Liver (tissue), 8 donors: ENCODE measurements at regions not wholly inside any gene's neighbourhood (a gene's known extent, or its start where the extent isn't known, plus 50 kb on each side); places are given as distances from the start of the nearest gene placed in this dataset.

ENCODE experiments used
- DNase-seq: peaks from one replicate; pipeline ENCODE4 v3.0.0-alpha.2; 2017; ENCODE audit warnings: low spot score
- H3K27ac ChIP-seq, 2 donors: one replicate each; pipeline ENCODE4 v1.7.0; 2013; ENCODE audit warnings: inconsistent platforms in 2 of 2, low read length in 2 of 2, control low read depth in 1 of 2, low read depth in 1 of 2, mild to moderate bottlenecking in 1 of 2
- H3K27me3 ChIP-seq, 4 donors: one replicate each; pipeline versions ENCODE4 v1.6.1 to v1.7.0; 2013; ENCODE audit warnings: low read length in 3 of 4, inconsistent platforms in 1 of 4, mild to moderate bottlenecking in 1 of 4, moderate library complexity in 1 of 4; ENCODE audit not compliant: control insufficient read depth in 4 of 4, insufficient read depth in 4 of 4
- H3K36me3 ChIP-seq, 4 donors: one replicate each; pipeline versions ENCODE4 v1.6.1 to v1.7.0; 2013; ENCODE audit warnings: low read length in 3 of 4, mild to moderate bottlenecking in 3 of 4, low read depth in 1 of 4, moderate library complexity in 1 of 4; ENCODE audit not compliant: control insufficient read depth in 4 of 4, insufficient read depth in 3 of 4
- H3K4me1 ChIP-seq, 4 donors: one replicate each; pipeline versions ENCODE4 v1.6.1 to v1.7.0; 2013; ENCODE audit warnings: low read length in 3 of 4, mild to moderate bottlenecking in 3 of 4, moderate library complexity in 1 of 4; ENCODE audit not compliant: control insufficient read depth in 4 of 4, insufficient read depth in 4 of 4
- H3K4me3 ChIP-seq, 3 donors: one replicate each; pipeline versions ENCODE4 v1.6.1 to v1.7.0; 2013; ENCODE audit warnings: low read length in 3 of 3, control low read depth in 1 of 3, low read depth in 1 of 3, mild to moderate bottlenecking in 1 of 3
- H3K9ac ChIP-seq, 2 donors: one replicate each; pipeline ENCODE4 v1.7.0; 2013; ENCODE audit warnings: low read length in 2 of 2, mild to moderate bottlenecking in 2 of 2, moderate library complexity in 2 of 2, control low read depth in 1 of 2, low read depth in 1 of 2
- H3K9me3 ChIP-seq, 4 donors: one replicate each; pipeline versions ENCODE4 v1.6.1 to v1.7.0; 2013; ENCODE audit warnings: low read length in 3 of 4; ENCODE audit not compliant: control insufficient read depth in 4 of 4
- EGR1 ChIP-seq, 2 donors: IDR thresholded peaks; 2 replicates each; pipeline ENCODE4 v1.6.1; 2016 to 2018; ENCODE audit warnings: antibody characterized with exemption in 2 of 2, low read depth in 2 of 2
- FOXA1 ChIP-seq: IDR thresholded peaks from 2 replicates; pipeline ENCODE4 v1.6.1; 2016; ENCODE audit warnings: antibody characterized with exemption
- GABPA ChIP-seq, 2 donors: IDR thresholded peaks in 1 of 2; conservative IDR thresholded peaks in 1 of 2; 2 replicates each; pipeline ENCODE4 v1.6.1; 2016; ENCODE audit warnings: antibody characterized with exemption in 2 of 2, mild to moderate bottlenecking in 1 of 2, moderate library complexity in 1 of 2
- HNF4A ChIP-seq, 2 donors: conservative IDR thresholded peaks; 2 replicates each; pipeline ENCODE4 v1.6.1; 2016; ENCODE audit warnings: antibody characterized with exemption in 2 of 2, mild to moderate bottlenecking in 2 of 2
- HNF4G ChIP-seq: IDR thresholded peaks from 2 replicates; pipeline ENCODE4 v1.6.1; 2016; ENCODE audit warnings: antibody characterized with exemption
- JUND ChIP-seq, 2 donors: IDR thresholded peaks; 2 replicates each; pipeline ENCODE4 v1.6.1; 2016; ENCODE audit warnings: antibody characterized with exemption in 2 of 2
- NR2F2 ChIP-seq: IDR thresholded peaks from 2 replicates; pipeline ENCODE4 v1.6.1; 2016; ENCODE audit warnings: antibody characterized with exemption
- RAD21 ChIP-seq, 2 donors: IDR thresholded peaks; 2 replicates each; pipeline ENCODE4 v1.6.1; 2016; ENCODE audit warnings: antibody characterized with exemption in 2 of 2, mild to moderate bottlenecking in 2 of 2
- RXRA ChIP-seq, 2 donors: IDR thresholded peaks; 2 replicates each; pipeline ENCODE4 v1.6.1; 2017 to 2018; ENCODE audit warnings: antibody characterized with exemption in 2 of 2, mild to moderate bottlenecking in 1 of 2
- SP1 ChIP-seq: IDR thresholded peaks from 2 replicates; pipeline ENCODE4 v1.6.1; 2018; ENCODE audit warnings: antibody characterized with exemption, mild to moderate bottlenecking
- TAF1 ChIP-seq: conservative IDR thresholded peaks from 2 replicates; pipeline ENCODE4 v1.6.1; 2016; ENCODE audit warnings: antibody characterized with exemption, mild to moderate bottlenecking
- YY1 ChIP-seq: IDR thresholded peaks from 2 replicates; pipeline ENCODE4 v1.6.1; 2016; ENCODE audit warnings: antibody characterized with exemption, mild to moderate bottlenecking
- WGBS: extraction: QIAGEN DNeasy Blood & Tissue Kit; methylation state at CpG from one replicate; pipeline ENCODE4 v1.1.7; 2013; 5-methylcytosine and 5-hydroxymethylcytosine counted together
- TF ChIP-seq, protein P1 (sequence below): IDR thresholded peaks from 2 replicates; pipeline ENCODE4 v1.6.1; 2016; ENCODE audit warnings: antibody characterized with exemption
- TF ChIP-seq, protein P2 (sequence below): IDR thresholded peaks from 2 replicates; pipeline ENCODE4 v1.6.1; 2016; ENCODE audit warnings: antibody characterized with exemption
- TF ChIP-seq, protein P3 (sequence below): fragments of 150-350 bp; IDR thresholded peaks from 2 replicates; pipeline ENCODE4 v1.5.1; 2017; ENCODE audit warnings: improper control_type of control experiment, low read depth, low read length; ENCODE audit not compliant: missing input control
- TF ChIP-seq, protein P4 (sequence below): IDR thresholded peaks from 2 replicates; pipeline ENCODE4 v1.6.1; 2016; ENCODE audit warnings: antibody characterized with exemption
- donor health status: healthy.
- donor health status: healthy.
- donor health status: healthy.
- donor health status: healthy.
- donor health status: healthy.

DNA sequence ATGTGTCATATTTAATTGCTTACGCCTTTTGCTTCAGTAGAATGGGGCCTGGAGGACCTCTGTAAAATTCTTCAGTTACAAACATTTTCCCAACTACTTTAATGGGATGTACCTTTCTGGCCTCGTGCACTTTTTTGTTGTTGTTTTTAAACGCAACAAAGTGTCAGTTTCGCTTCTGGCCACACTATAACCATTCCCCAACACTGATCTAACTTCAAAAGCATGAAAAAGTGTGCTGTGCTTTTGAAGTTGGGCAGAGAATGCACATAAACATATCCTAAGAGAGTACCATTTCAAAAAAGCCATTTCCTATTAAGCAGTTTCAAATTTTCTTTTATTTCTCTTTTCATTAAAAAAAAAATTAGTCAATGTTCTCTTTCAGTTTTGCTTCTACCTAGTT, 435.8 kb downstream of the CNTN6 start:
- no peaks in the 10 kb centered on the region for H3K36me3 ChIP-seq
- TF ChIP-seq YY1: no peak
- TF ChIP-seq, protein P1, sequence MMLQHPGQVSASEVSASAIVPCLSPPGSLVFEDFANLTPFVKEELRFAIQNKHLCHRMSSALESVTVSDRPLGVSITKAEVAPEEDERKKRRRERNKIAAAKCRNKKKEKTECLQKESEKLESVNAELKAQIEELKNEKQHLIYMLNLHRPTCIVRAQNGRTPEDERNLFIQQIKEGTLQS: no peak
- no peak for TF ChIP-seq FOXA1
- no peak for TF ChIP-seq RXRA (IDR thresholded peaks at IDR 0.05)

DNA sequence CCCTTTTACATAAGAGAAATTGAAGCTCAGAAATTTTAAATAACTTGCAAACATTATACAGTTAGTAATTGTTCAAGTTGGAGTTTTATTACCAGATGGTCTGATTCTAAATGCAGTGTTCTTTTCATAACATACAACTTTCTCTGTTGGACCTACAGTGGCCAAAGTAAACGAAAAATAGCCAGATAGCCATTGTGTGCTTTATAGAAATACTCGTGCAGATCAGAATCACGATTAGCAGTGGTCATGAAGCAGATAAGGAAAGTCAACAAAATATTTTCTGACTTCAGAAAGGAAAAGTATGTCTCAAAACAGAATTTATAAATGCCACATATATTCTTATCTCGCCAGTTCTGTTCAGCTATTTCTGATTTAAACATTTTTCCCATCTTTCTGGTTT, 436.9 kb downstream of the CNTN6 start:
- TF ChIP-seq RAD21 (IDR thresholded peaks at IDR 0.05): no peak
- no peak for TF ChIP-seq YY1
- TF ChIP-seq NR2F2: no peak
- no peak for TF ChIP-seq HNF4G
- TF ChIP-seq JUND (IDR thresholded peaks at IDR 0.05): no peak
- TF ChIP-seq, protein P2, sequence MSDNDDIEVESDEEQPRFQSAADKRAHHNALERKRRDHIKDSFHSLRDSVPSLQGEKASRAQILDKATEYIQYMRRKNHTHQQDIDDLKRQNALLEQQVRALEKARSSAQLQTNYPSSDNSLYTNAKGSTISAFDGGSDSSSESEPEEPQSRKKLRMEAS: no peak
- TF ChIP-seq FOXA1: no peak
- TF ChIP-seq, protein P3, sequence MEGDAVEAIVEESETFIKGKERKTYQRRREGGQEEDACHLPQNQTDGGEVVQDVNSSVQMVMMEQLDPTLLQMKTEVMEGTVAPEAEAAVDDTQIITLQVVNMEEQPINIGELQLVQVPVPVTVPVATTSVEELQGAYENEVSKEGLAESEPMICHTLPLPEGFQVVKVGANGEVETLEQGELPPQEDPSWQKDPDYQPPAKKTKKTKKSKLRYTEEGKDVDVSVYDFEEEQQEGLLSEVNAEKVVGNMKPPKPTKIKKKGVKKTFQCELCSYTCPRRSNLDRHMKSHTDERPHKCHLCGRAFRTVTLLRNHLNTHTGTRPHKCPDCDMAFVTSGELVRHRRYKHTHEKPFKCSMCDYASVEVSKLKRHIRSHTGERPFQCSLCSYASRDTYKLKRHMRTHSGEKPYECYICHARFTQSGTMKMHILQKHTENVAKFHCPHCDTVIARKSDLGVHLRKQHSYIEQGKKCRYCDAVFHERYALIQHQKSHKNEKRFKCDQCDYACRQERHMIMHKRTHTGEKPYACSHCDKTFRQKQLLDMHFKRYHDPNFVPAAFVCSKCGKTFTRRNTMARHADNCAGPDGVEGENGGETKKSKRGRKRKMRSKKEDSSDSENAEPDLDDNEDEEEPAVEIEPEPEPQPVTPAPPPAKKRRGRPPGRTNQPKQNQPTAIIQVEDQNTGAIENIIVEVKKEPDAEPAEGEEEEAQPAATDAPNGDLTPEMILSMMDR: no peak
- TF ChIP-seq HNF4A (conservative IDR thresholded peaks at IDR 0.05): no peak
- no peak for TF ChIP-seq TAF1
- no peak for TF ChIP-seq GABPA (IDR thresholded peaks at IDR 0.05 in 1 of 2, conservative IDR thresholded peaks at IDR 0.05 in 1 of 2)
- no peak for TF ChIP-seq EGR1 (IDR thresholded peaks at IDR 0.05; ENCODE audit: low read depth in 2 of 2)
- TF ChIP-seq, protein P4, sequence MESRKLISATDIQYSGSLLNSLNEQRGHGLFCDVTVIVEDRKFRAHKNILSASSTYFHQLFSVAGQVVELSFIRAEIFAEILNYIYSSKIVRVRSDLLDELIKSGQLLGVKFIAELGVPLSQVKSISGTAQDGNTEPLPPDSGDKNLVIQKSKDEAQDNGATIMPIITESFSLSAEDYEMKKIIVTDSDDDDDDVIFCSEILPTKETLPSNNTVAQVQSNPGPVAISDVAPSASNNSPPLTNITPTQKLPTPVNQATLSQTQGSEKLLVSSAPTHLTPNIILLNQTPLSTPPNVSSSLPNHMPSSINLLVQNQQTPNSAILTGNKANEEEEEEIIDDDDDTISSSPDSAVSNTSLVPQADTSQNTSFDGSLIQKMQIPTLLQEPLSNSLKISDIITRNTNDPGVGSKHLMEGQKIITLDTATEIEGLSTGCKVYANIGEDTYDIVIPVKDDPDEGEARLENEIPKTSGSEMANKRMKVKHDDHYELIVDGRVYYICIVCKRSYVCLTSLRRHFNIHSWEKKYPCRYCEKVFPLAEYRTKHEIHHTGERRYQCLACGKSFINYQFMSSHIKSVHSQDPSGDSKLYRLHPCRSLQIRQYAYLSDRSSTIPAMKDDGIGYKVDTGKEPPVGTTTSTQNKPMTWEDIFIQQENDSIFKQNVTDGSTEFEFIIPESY: no peak
- Histone ChIP-seq H3K4me1 (no peaks in the 10 kb centered on the region), H3K27ac (no peak overlapping the region), H3K4me3 (no peak overlapping the region), H3K36me3 (no peaks in the 10 kb centered on the region), H3K9ac (no peak overlapping the region), H3K27me3 (no peaks in the 10 kb centered on the region), H3K9me3 (no peaks in the 10 kb centered on the region)
- WGBS: 35% methylated on average over 4 of the region's 4 CpGs
- DNase-seq: no peak

More for the DNA sequence above, 435.8 kb downstream of the CNTN6 start:
- H3K9me3 ChIP-seq: no peaks in the 10 kb centered on the region
- H3K27me3 ChIP-seq: no peaks in the 10 kb centered on the region
- H3K4me1 ChIP-seq: no peaks in the 10 kb centered on the region
- no peak overlapping the region for H3K4me3 ChIP-seq
- H3K9ac ChIP-seq: no peak overlapping the region
- no peak for DNase-seq
- H3K27ac ChIP-seq: no peak overlapping the region
- WGBS: 61% methylated on average over 4 of the region's 4 CpGs

DNA sequence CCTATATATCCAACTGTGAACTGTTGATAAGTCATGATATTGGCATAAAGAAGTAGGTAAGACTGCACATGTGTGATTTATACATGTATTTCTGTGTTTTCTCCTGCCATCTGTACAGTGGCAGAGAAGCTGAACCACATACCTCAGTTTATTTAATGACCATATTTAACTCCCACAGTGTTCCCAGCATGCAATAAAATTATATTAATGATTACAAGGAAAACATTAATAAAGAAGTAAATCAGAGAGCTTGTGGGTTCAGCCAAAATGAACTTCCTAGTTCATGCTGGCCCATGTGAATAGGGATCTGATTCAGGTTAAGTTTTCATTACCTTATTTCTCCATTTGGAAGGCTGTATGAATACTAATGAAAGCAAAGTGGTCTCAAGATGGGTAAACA, 439.2 kb downstream of the CNTN6 start:
- H3K9me3 ChIP-seq: peaks cover 0 to 10% (median 2%) of the 10 kb centered on the region in 4 donors
- no peak overlapping the region for H3K9ac ChIP-seq
- DNase-seq: no peak
- H3K4me1 ChIP-seq: no peaks in the 10 kb centered on the region
- TF ChIP-seq EGR1 (IDR thresholded peaks at IDR 0.05; ENCODE audit: low read depth in 2 of 2) (no peak), JUND (IDR thresholded peaks at IDR 0.05) (no peak), RXRA (IDR thresholded peaks at IDR 0.05) (no peak), HNF4G (no peak), SP1 (no peak), FOXA1 (no peak), GABPA (IDR thresholded peaks at IDR 0.05 in 1 of 2, conservative IDR thresholded peaks at IDR 0.05 in 1 of 2) (no peak)
- TF ChIP-seq, protein P3: no peak
- TF ChIP-seq, protein P1: no peak
- no peak overlapping the region for H3K27ac ChIP-seq
- no peak overlapping the region for H3K4me3 ChIP-seq
- H3K27me3 ChIP-seq: no peaks in the 10 kb centered on the region
- no peaks in the 10 kb centered on the region for H3K36me3 ChIP-seq
